ENCODE measurements at regions not wholly inside any gene's neighbourhood (a gene's known extent, or its start where the extent isn't known, plus 50 kb on each side); places are given as distances from the start of the nearest gene placed in this dataset.

DNA sequence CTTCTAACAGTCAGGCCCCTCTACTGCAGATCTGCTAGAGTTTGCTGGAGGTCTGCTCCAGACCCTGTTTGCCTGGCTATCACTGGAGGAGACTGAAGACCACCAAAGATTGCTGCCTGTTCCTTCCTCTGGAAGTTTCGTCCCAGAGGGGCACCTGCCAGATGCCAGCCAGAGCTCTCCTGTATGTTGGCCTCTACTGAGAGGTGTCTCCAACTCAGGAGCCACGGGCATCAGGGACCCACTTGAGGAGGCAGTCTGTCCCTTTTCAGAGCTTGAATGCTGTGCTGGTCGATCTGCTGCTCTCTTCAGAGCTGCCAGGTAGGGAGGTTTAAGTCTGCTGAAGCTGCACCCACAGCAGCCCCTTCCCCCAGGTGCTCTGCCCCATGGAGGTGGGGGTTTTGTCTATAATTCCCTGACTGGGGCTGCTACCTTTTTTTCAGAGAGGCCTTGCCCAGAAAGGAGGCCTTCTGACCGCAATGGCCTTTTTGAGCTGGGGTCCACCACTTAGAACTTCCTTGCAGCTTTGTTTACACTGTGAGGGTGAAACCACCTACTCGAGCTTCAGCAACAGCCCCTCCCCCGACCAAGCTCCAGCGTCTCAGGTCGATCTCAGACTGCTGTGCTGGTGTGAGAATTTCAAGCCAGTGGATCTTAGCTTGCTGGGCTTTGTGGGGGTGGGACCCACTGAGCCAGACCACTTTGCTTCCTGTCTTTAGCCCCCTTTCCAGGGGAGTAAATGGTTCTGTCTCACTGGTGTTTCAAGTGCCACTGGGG, 566.0 kb downstream of the NR4A2 start:
- TF ChIP-seq POLR2A (IDR thresholded peaks at IDR 0.05) = no peak
- TF ChIP-seq, protein P1, sequence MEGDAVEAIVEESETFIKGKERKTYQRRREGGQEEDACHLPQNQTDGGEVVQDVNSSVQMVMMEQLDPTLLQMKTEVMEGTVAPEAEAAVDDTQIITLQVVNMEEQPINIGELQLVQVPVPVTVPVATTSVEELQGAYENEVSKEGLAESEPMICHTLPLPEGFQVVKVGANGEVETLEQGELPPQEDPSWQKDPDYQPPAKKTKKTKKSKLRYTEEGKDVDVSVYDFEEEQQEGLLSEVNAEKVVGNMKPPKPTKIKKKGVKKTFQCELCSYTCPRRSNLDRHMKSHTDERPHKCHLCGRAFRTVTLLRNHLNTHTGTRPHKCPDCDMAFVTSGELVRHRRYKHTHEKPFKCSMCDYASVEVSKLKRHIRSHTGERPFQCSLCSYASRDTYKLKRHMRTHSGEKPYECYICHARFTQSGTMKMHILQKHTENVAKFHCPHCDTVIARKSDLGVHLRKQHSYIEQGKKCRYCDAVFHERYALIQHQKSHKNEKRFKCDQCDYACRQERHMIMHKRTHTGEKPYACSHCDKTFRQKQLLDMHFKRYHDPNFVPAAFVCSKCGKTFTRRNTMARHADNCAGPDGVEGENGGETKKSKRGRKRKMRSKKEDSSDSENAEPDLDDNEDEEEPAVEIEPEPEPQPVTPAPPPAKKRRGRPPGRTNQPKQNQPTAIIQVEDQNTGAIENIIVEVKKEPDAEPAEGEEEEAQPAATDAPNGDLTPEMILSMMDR (IDR thresholded peaks at IDR 0.05) = no peak
